ENCODE measurements at regions not wholly inside any gene's neighbourhood (a gene's known extent, or its start where the extent isn't known, plus 50 kb on each side); places are given as distances from the start of the nearest gene placed in this dataset.

DNA sequence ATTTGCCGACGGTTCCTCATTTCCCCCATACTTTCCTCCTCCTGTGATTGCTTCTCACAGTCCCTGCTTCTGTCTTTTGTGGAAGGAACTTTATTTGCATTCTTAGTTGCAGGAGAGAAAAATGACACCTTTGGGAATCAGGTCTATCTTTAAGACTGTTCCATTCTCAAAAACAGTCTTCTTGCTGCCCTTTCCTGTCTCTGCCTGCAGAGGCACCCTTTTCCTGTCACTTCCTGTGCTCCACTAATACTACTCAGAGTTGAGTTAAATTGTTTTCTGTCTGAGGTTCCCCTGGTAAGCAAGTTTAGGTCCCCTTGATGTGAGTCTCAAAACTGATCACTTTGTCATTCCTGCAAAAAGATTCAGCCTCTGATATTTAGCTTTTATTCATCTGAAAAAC lies 208.8 kb upstream of the CLNK start:
- TF ChIP-seq, protein P1, sequence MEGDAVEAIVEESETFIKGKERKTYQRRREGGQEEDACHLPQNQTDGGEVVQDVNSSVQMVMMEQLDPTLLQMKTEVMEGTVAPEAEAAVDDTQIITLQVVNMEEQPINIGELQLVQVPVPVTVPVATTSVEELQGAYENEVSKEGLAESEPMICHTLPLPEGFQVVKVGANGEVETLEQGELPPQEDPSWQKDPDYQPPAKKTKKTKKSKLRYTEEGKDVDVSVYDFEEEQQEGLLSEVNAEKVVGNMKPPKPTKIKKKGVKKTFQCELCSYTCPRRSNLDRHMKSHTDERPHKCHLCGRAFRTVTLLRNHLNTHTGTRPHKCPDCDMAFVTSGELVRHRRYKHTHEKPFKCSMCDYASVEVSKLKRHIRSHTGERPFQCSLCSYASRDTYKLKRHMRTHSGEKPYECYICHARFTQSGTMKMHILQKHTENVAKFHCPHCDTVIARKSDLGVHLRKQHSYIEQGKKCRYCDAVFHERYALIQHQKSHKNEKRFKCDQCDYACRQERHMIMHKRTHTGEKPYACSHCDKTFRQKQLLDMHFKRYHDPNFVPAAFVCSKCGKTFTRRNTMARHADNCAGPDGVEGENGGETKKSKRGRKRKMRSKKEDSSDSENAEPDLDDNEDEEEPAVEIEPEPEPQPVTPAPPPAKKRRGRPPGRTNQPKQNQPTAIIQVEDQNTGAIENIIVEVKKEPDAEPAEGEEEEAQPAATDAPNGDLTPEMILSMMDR (IDR thresholded peaks at IDR 0.05), result peak in 2 of 7 experiments; percentile 13 to 30
- no peak for TF ChIP-seq POLR2A (IDR thresholded peaks at IDR 0.05)

All from body of pancreas (tissue), 4 donors.